ENCODE measurements at regions not wholly inside any gene's neighbourhood (a gene's known extent, or its start where the extent isn't known, plus 50 kb on each side); places are given as distances from the start of the nearest gene placed in this dataset.
"Not testable (repeated sequence)": the region's sequence is repeated elsewhere in the genome, so short reads cannot be mapped to it uniquely, and the experiment has no call there.

DNA sequence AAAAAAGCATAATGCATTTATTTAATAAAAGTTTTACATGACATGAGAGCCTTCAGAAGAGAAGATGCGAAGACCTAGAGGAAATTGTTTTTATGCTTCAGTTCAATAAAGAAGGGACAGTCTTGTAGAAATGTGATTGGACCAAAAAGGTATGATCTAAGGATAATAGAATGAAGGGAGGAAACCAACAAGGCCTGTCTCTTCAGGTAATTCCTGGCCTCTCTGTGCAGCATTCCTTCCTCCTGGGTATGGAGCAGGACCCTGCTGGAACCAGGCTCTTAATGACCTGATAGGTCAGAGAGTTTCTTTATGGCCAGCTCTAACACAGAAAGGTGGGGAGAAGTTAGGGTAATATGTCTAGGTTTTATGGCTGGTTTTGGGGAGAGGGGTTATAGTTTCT lies 162.8 kb upstream of the HEY2 start:
- Histone ChIP-seq H3K79me2 (ENCODE audit: insufficient read depth, low read length) (no peaks in the 10 kb centered on the region), H3K4me2 (replicated peaks; ENCODE audit: extremely low read depth, low read length, poor library complexity, severe bottlenecking) (no peak overlapping the region), H3K4me3 (replicated peaks in 1 of 3; ENCODE audit: low read depth in 2 of 3, low read length in 3 of 3) (no peak overlapping the region), H3K9ac (ENCODE audit: insufficient read depth, low read length, poor library complexity, severe bottlenecking) (no peak overlapping the region), H3K27me3 (ENCODE audit: control insufficient read depth in 2 of 2, insufficient read depth in 2 of 2, low read length in 2 of 2) (no peaks in the 10 kb centered on the region), H3K4me1 (ENCODE audit: control insufficient read depth in 1 of 2, insufficient read depth in 2 of 2, low read length in 2 of 2) (no peaks in the 10 kb centered on the region), H3K36me3 (replicated peaks in 1 of 2; ENCODE audit: control insufficient read depth in 1 of 2, insufficient read depth in 2 of 2, low read length in 2 of 2) (no peaks in the 10 kb centered on the region), H3K9me3 (replicated peaks in 1 of 2; ENCODE audit: control insufficient read depth in 1 of 2, insufficient read depth in 1 of 2, low read length in 2 of 2) (no peaks in the 10 kb centered on the region), H3K27ac (ENCODE audit: low read depth in 1 of 2, low read length in 2 of 2) (no peak overlapping the region), H2AFZ (ENCODE audit: insufficient read depth, low read depth, low read length, poor library complexity, severe bottlenecking) (no peak overlapping the region), H4K20me1 (ENCODE audit: insufficient read depth, low read length) (no peaks in the 10 kb centered on the region)
- Mint-ChIP-seq H3K4me3 (no peak overlapping the region), H3K4me1 (no peaks in the 10 kb centered on the region), H3K27ac (no peak overlapping the region), H3K27me3 (ENCODE audit: low read depth in 3 of 3) (peaks cover 2 to 9% (median 3%) of the 10 kb centered on the region in 3 donors), H3K9me3 (peaks cover 0 to 2% (median 0%) of the 10 kb centered on the region in 7 donors), H3K36me3 (no peaks in the 10 kb centered on the region)
- no CpG with 5 or more reads among the region's 1 CpG for WGBS (ENCODE audit: insufficient coverage)
- intact Hi-C loops (cut with micrococcal nuclease): no loop called here
- no peak for DNase-seq
- TF ChIP-seq, protein P1, sequence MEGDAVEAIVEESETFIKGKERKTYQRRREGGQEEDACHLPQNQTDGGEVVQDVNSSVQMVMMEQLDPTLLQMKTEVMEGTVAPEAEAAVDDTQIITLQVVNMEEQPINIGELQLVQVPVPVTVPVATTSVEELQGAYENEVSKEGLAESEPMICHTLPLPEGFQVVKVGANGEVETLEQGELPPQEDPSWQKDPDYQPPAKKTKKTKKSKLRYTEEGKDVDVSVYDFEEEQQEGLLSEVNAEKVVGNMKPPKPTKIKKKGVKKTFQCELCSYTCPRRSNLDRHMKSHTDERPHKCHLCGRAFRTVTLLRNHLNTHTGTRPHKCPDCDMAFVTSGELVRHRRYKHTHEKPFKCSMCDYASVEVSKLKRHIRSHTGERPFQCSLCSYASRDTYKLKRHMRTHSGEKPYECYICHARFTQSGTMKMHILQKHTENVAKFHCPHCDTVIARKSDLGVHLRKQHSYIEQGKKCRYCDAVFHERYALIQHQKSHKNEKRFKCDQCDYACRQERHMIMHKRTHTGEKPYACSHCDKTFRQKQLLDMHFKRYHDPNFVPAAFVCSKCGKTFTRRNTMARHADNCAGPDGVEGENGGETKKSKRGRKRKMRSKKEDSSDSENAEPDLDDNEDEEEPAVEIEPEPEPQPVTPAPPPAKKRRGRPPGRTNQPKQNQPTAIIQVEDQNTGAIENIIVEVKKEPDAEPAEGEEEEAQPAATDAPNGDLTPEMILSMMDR (IDR thresholded peaks at IDR 0.05): no peak

DNA sequence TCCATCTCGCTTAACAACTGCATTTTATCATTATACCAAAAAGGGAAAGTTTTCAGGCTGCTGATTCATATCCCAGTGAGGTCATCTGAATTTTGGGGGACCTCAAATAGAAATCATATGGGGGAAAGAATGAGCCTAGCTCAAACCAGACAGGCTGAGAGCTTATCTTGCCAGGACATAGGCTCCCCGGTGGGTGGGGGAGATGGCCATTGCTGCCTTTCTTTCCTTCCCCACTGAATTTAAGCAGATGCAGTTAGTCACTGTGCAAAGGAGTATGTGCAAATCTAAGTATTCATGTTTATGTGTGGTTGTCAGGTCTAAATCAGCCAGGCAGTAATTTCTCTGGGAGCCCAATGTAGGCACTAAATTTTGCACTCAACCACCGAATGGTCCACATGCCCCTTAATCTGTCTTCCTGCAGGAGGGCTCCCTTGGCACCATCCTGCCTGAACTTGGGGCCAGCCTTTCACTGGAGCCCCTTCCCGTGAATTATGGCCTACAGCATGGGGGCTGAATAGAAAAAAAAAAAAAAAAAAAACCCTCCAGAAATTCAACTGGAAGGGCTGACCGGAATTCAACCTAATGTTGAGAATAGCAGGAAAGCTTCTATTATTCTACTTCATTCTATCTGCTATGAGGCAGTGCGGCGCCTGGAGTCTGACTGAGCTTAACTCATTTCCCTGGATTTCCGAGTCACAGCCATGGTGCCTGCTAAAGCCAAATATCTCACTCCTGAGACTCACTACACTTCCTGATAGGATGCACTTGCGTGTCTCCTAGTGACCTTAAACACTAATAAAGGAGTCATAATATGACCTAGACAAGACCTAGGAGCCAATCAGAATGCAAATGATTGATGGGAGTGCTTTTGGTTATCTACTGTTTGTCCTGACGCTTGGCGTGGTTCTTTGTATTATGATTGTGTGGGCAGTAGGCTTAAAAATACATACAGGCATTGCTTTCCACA lies 161.5 kb upstream of the HEY2 start:
- intact Hi-C loops (cut with micrococcal nuclease): no loop called here
- WGBS (ENCODE audit: insufficient coverage): 87% methylated on average over 5 of the region's 11 CpGs
- DNase-seq: no peak
- H3K27me3 Mint-ChIP-seq (ENCODE audit: low read depth in 3 of 3): peaks cover 2 to 10% (median 3%) of the 10 kb centered on the region in 3 donors
- H2AFZ ChIP-seq (ENCODE audit: insufficient read depth, low read depth, low read length, poor library complexity, severe bottlenecking): no peak overlapping the region
- H4K20me1 ChIP-seq (ENCODE audit: insufficient read depth, low read length): no peaks in the 10 kb centered on the region
- H3K4me2 ChIP-seq (replicated peaks; ENCODE audit: extremely low read depth, low read length, poor library complexity, severe bottlenecking): no peak overlapping the region
- no peaks in the 10 kb centered on the region for H3K36me3 ChIP-seq (replicated peaks in 1 of 2; ENCODE audit: control insufficient read depth in 1 of 2, insufficient read depth in 2 of 2, low read length in 2 of 2)
- H3K27ac ChIP-seq (ENCODE audit: low read depth in 1 of 2, low read length in 2 of 2): no peak overlapping the region
- no peaks in the 10 kb centered on the region for H3K4me1 Mint-ChIP-seq
- H3K9me3 Mint-ChIP-seq: peaks cover 0 to 2% (median 0%) of the 10 kb centered on the region in 7 donors
- H3K36me3 Mint-ChIP-seq: no peaks in the 10 kb centered on the region
- no peaks in the 10 kb centered on the region for H3K27me3 ChIP-seq (ENCODE audit: control insufficient read depth in 2 of 2, insufficient read depth in 2 of 2, low read length in 2 of 2)
- no peak overlapping the region for H3K27ac Mint-ChIP-seq
- no peaks in the 10 kb centered on the region for H3K4me1 ChIP-seq (ENCODE audit: control insufficient read depth in 1 of 2, insufficient read depth in 2 of 2, low read length in 2 of 2)
- no peak overlapping the region for H3K4me3 ChIP-seq (replicated peaks in 1 of 3; ENCODE audit: low read depth in 2 of 3, low read length in 3 of 3)
- no peaks in the 10 kb centered on the region for H3K79me2 ChIP-seq (ENCODE audit: insufficient read depth, low read length)
- H3K9me3 ChIP-seq (replicated peaks in 1 of 2; ENCODE audit: control insufficient read depth in 1 of 2, insufficient read depth in 1 of 2, low read length in 2 of 2): no peaks in the 10 kb centered on the region
- TF ChIP-seq, protein P1 (IDR thresholded peaks at IDR 0.05): no peak
- H3K4me3 Mint-ChIP-seq: no peak overlapping the region
- no peak overlapping the region for H3K9ac ChIP-seq (ENCODE audit: insufficient read depth, low read length, poor library complexity, severe bottlenecking)

DNA sequence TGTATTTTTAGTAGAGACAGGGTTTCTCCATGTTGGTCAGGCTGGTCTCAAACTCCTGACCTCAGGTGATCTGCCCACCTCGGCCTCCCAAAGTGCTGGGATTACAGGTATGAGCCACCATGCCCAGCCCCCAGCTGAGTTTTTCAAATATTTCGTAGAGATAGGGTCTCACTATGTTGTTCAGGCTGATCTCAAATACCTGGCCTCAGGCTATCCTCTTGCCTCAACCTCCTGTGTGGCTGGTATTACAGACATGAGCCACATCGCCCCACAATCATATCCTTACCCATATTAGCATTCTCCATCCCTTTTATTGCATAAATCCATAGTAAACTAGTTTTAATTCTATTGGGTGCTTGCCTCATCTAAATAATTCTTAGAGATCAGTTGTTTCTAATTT lies 157.6 kb upstream of the HEY2 start:
- H3K27ac Mint-ChIP-seq; H3K36me3 Mint-ChIP-seq; H3K4me3 ChIP-seq (replicated peaks in 1 of 3; ENCODE audit: low read depth in 2 of 3, low read length in 3 of 3); H4K20me1 ChIP-seq (ENCODE audit: insufficient read depth, low read length); H3K27ac ChIP-seq (ENCODE audit: low read depth in 1 of 2, low read length in 2 of 2); H3K4me2 ChIP-seq (replicated peaks; ENCODE audit: extremely low read depth, low read length, poor library complexity, severe bottlenecking); DNase-seq; intact Hi-C loops (cut with micrococcal nuclease); H3K4me1 ChIP-seq (ENCODE audit: control insufficient read depth in 1 of 2, insufficient read depth in 2 of 2, low read length in 2 of 2); H3K27me3 Mint-ChIP-seq (ENCODE audit: low read depth in 3 of 3); H3K4me3 Mint-ChIP-seq; H3K27me3 ChIP-seq (ENCODE audit: control insufficient read depth in 2 of 2, insufficient read depth in 2 of 2, low read length in 2 of 2); H3K79me2 ChIP-seq (ENCODE audit: insufficient read depth, low read length); H3K4me1 Mint-ChIP-seq; H3K9me3 ChIP-seq (replicated peaks in 1 of 2; ENCODE audit: control insufficient read depth in 1 of 2, insufficient read depth in 1 of 2, low read length in 2 of 2); H3K9ac ChIP-seq (ENCODE audit: insufficient read depth, low read length, poor library complexity, severe bottlenecking); H2AFZ ChIP-seq (ENCODE audit: insufficient read depth, low read depth, low read length, poor library complexity, severe bottlenecking); H3K9me3 Mint-ChIP-seq; H3K36me3 ChIP-seq (replicated peaks in 1 of 2; ENCODE audit: control insufficient read depth in 1 of 2, insufficient read depth in 2 of 2, low read length in 2 of 2): not testable (repeated sequence)
- whole genome bisulfite sequencing (ENCODE audit: insufficient coverage): 100% methylated on average over 1 of the region's 3 CpGs
